HS-5 (cell line): ENCODE measurements at regions not wholly inside any gene's neighbourhood (a gene's known extent, or its start where the extent isn't known, plus 50 kb on each side); places are given as distances from the start of the nearest gene placed in this dataset.

ENCODE experiments used
- DNase-seq: peaks from one replicate; pipeline ENCODE4 v3.0.0-alpha.2; 2012; ENCODE audit warnings: low read depth

- DNase-seq, result no peak
These were observed 199.0 kb upstream of the RHOBTB1 start for GRCh38 chr10:61142987-61143386.

- peak; percentile 43 for DNase-seq
These were observed 196.9 kb upstream of the RHOBTB1 start for GRCh38 chr10:61140765-61141392.

- DNase-seq, result no peak
These were observed 195.6 kb upstream of the RHOBTB1 start for GRCh38 chr10:61139592-61139953.

GRCh38 chr10:61138708-61139591, 195.0 kb upstream of the RHOBTB1 start:
- no peak for DNase-seq

- DNase-seq, result peak; percentile 15
These were observed 192.2 kb upstream of the RHOBTB1 start for GRCh38 chr10:61136139-61136538.

DNA sequence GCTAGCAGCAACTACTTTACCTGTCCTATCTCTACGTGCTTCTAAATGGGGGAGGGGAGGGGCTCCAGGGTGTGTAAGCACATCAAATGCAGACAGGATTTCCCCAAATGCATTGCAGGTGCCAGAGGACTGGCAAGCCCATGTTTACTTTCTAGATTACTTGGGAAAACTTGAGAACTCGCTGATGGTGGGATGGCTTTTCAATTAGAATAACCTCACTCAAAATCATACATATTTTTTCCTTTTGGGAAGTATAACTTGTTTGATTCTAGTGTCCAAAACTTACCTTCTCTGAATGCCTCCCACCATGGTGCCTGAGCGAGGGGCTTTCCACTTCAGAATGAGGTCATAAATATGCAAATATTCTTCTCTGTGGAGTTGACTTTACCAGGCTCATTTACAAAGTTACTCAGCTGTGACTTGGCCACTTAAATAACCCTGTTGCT, 191.3 kb upstream of the RHOBTB1 start:
- no peak for DNase-seq

DNA sequence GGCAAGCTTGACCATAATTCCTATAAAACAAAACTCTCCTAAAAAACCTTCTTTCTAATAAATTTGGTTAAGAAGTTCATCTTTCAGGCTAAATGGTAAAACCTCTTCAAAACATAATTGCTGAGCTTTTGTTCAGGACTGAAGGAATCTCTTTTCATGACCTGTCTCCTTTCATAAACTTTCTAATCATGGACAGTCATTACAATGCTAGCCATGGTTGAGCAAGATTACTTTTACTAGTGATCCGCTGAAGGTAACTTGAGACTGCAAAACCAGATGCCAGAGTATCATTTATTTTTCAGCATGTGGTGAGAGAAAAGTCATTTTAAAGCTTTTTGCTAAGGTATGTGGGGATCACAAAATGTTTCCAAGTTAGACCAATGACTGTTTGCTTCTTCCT, 186.4 kb upstream of the RHOBTB1 start:
- DNase-seq, result no peak

DNA sequence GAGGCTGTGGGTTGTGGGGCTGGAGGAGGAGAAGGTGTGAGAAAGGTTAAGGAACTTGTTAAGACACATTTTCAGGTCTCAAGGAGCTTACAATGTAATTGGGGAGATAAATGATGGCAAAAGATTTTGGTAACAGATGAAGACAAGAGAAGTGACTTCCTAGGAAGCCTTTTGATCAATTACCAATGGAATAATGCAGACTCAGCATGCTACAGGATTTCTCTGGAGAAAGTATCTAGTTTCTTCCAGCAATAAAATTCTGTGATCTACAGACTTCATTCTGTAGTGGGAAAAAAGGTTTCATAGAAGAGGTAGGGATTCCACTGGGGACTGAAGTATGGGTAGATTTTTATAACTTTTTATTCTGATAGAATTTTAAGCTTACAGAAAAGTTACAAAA, 184.2 kb upstream of the RHOBTB1 start:
- no peak for DNase-seq

GRCh38 chr10:61125560-61126170, 181.7 kb upstream of the RHOBTB1 start:
- no peak for DNase-seq

DNA sequence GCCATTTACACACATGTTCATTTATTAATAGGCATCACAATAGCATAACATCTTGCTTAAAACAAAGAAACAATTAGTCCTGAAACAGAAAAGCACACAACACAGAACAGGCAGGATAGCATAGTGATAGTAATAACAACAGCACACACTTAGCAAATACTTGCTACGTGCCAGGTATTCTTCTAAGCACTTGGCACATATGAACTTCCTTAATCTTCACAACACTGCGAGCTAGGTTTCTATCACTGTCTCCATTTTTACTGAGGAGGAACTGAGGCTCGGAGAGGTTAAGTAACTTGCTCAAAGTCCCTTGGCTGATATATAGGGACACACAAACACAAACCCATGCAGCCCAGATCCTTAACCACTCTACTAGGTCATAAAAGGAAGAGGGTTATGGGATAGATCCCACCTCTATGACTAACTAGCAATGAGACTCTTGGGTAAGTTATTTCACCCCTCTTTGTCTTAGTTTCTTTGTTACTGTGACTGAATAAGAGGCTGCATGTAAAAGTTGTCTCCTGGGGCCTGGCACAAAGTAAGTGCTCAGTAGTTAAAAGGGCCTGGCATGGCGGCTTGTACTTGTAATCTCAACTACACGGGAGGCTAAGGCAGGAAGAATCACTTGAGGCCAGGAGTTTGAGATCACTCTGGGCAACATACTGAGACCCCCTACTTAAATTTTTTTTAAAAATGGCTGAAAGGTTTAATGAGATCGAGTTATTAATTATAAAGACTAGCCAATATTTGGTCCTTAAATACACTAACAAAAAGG, 181.0 kb upstream of the RHOBTB1 start:
- DNase-seq, result no peak

DNA sequence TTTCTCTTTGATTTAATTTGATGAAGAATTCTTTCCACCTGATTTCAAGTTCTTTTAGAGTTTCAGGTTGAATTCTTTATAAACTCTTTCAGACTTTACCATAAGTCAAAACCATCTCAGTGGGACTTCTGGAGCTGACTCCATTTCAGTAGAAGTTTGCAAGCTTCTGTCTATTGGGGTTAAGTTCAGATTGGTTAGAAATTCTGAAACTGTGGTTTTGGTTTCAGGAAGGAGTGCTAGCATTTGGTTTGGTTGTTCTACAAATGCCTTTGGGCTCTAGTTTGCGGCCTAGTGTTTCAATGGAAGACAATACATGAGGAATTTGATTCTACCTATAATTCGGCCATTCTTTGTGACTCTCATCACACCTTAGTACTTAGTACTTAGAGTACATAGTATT, 176.8 kb upstream of the RHOBTB1 start:
- no peak for DNase-seq

DNA sequence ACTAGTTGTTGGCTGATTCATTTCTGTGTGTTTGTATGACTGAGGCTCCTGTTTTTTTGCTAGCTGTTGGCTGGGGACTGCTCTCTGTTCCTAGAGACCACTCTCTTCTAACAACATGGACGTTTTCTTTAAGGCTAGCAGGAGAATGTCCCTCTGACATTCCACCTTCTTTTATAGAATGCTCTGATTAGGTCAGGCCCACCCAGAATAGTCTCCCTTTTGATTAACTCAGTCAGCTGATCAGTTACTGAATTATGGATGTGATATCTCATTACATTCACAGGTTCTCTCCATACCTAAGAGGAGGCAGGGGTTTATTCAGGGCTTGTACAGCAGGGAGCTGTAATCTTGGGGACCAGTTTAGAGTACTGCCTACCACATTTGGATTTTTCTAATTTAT, 175.6 kb upstream of the RHOBTB1 start:
- DNase-seq, result no peak

DNA sequence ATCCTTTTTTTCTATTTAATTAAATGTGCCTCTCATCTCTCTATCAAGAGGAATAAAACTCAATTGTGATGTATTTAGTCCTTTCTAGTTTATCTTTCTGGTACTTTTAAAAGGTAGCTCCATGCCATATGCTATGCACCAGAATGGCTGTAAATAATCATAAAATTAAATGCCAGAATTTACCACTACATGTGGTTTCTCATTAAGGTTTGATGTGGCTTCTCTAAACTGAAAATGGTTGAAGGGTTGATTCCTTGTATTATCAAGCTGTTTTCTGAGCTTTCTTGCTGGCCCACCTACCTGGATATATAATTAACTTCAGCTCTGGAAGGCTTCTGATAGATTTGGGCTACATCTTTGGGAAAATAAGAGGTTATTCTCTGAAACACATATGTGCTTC, 171.9 kb upstream of the RHOBTB1 start:
- DNase-seq, result no peak

DNA sequence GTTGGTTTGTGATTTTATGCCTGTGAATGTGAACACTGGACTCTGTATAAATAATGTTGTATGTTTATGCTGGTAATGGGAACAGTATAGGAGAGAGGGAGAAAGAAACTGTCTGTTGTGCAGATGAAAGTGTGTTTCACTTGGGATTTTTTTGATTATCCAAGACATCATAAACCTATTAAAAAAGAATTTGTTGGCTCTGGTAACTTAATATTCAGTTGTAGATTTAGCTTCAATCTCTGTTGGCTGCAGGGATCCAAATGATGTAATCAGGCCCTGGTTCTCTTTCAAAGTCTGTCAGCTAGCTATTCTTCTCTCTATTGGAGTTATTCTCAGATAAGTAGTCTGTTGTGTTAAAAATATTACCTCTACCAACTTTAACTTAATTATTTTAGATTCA, 168.8 kb upstream of the RHOBTB1 start:
- DNase-seq, result no peak

DNA sequence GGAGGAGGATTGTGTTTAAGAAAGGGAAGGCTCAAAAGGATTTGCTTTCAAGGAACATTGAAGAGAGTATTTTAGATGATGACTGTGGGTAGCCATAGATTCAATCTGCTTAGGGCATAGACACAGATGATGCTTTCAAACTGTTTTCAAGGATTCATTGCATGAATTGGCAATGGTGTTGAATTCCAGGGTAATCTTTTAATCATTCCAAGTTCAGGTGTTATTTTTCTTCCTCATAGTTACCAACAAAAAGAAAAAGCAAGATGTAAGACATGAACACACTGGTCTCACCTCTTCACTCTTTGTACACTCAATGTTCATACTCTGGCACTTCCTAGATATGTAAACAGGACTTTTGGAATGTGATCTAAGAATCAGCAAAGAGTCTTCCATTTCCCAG, 167.0 kb upstream of the RHOBTB1 start:
- no peak for DNase-seq

DNA sequence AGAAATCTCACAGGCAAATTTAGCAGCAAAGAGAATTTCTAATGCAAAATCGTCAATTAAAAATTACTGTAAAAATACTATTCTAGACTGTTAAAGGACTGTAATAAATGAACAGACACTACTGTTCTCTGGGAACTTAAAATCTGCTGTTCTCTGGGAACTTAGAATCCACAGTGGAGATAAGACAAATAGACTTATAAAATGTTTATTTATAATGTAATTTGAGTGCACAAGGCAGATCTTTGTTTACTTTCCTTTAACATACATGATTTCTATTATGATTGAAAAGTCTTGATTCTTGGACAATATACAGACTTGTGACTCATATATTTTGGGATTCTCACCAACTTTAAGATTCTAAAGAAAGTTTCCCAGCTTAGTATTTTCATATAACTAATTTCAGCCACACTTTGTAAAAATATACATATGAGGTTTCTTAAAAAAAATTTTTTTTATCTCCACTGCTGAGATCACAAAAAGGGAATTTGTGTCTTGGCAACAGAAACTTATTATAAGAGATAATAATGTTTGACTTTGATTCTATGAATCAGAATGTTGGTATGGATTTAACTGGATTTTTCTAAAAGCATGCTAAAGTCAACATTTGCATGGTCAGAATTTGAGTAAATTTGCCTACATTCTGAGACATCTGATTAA, 166.3 kb upstream of the RHOBTB1 start:
- no peak for DNase-seq

DNA sequence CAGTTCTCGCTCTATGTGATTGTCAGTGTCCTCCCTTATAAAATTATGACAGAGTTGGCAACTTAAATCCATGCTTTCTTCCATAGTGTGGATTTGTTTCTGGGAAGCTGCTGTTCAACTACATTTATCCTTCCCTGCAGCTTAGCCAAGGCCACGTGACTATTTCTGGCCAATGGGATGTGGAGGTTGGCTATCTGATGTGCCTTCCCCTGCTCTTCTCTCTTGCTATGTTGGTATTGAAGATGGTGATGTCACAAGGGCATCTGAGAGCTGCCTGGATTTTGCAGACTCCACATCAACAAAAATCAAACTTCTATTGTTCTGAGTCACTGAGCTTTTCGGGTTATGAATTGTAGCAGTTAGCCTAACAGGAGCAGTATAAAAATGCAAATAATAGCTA, 164.9 kb upstream of the RHOBTB1 start:
- DNase-seq, result no peak

GRCh38 chr10:61100887-61101286, 156.9 kb upstream of the RHOBTB1 start:
- no peak for DNase-seq

GRCh38 chr10:61099756-61100155, 155.8 kb upstream of the RHOBTB1 start:
- DNase-seq, result no peak

GRCh38 chr10:61098966-61099365, 155.0 kb upstream of the RHOBTB1 start:
- DNase-seq, result no peak

GRCh38 chr10:61097026-61097425, 153.0 kb upstream of the RHOBTB1 start:
- DNase-seq, result no peak

- no peak for DNase-seq
These were observed 152.1 kb upstream of the RHOBTB1 start for GRCh38 chr10:61096056-61096455.
